Cardiac muscle cell (in vitro differentiated cells and primary cell): ENCODE measurements at regions not wholly inside any gene's neighbourhood (a gene's known extent, or its start where the extent isn't known, plus 50 kb on each side); places are given as distances from the start of the nearest gene placed in this dataset.

Experiments used
- DNase-seq, 2 donors: peaks; one replicate each; pipeline versions ENCODE4 v3.0.0 to v3.0.0-alpha.2; 2010 to 2017; ENCODE audit warnings: low read depth in 1 of 2, low spot score in 1 of 2
- H3K27ac ChIP-seq: fragments of 200-600 bp; sonication (generic); 2 replicates; pipeline ENCODE4 v1.5.1; 2016
- H3K27me3 ChIP-seq: fragments of 200-600 bp; sonication (generic); 2 replicates; pipeline ENCODE4 v1.6.0; 2016; ENCODE audit warnings: control low read depth
- H3K36me3 ChIP-seq: fragments of 200-600 bp; sonication (generic); 2 replicates; pipeline ENCODE4 v1.5.1; 2016; ENCODE audit warnings: control low read depth
- H3K4me1 ChIP-seq: fragments of 200-600 bp; sonication (generic); 2 replicates; pipeline ENCODE4 v1.8.1; 2017; ENCODE audit warnings: low read depth, mild to moderate bottlenecking, mixed run types
- H3K4me3 ChIP-seq: fragments of 200-600 bp; sonication (generic); 2 replicates; pipeline ENCODE4 v1.5.1; 2016; ENCODE audit warnings: mild to moderate bottlenecking
- H3K9me3 ChIP-seq: fragments of 200-600 bp; sonication (generic); 2 replicates; pipeline ENCODE4 v1.5.1; 2017; ENCODE audit warnings: low read depth, mild to moderate bottlenecking, control low read depth
- CTCF ChIP-seq: IDR thresholded peaks from 2 replicates; pipeline ENCODE4 v1.5.1; 2012; ENCODE audit warnings: low read depth, mild to moderate bottlenecking, low read length

- H3K27me3 ChIP-seq: peaks cover 17% of the 10 kb centered on the region
- H3K9me3 ChIP-seq: no peaks in the 10 kb centered on the region
- H3K27ac ChIP-seq: no peak overlapping the region
- peaks cover 9% of the 10 kb centered on the region for H3K4me1 ChIP-seq
- no peak for TF ChIP-seq CTCF
- DNase-seq: no peak
- H3K4me3 ChIP-seq: no peak overlapping the region
- no peaks in the 10 kb centered on the region for H3K36me3 ChIP-seq
These were observed 57.9 kb upstream of the UBE2E1 start for GRCh38 chr3:23747841-23748240.

GRCh38 chr3:23748398-23749110 is 57.2 kb upstream of the UBE2E1 start:
- TF ChIP-seq CTCF: no peak
- H3K27me3 ChIP-seq: peaks cover 10% of the 10 kb centered on the region
- peaks cover 9% of the 10 kb centered on the region for H3K4me1 ChIP-seq
- peak in 1 of 2 donors; percentile 70 for DNase-seq
- H3K4me3 ChIP-seq: no peak overlapping the region
- no peaks in the 10 kb centered on the region for H3K9me3 ChIP-seq
- no peak overlapping the region for H3K27ac ChIP-seq
- no peaks in the 10 kb centered on the region for H3K36me3 ChIP-seq

- Histone ChIP-seq H3K27me3 (peaks cover 3% of the 10 kb centered on the region), H3K4me3 (no peak overlapping the region), H3K9me3 (no peaks in the 10 kb centered on the region), H3K4me1 (peaks cover 9% of the 10 kb centered on the region), H3K27ac (no peak overlapping the region), H3K36me3 (no peaks in the 10 kb centered on the region)
- DNase-seq: no peak
- no peak for TF ChIP-seq CTCF
These were observed 56.1 kb upstream of the UBE2E1 start for GRCh38 chr3:23749609-23750008.

GRCh38 chr3:23750573-23751210 is 55.1 kb upstream of the UBE2E1 start:
- TF ChIP-seq CTCF: no peak
- no peak for DNase-seq
- H3K36me3 ChIP-seq: no peaks in the 10 kb centered on the region
- H3K27me3 ChIP-seq: no peaks in the 10 kb centered on the region
- H3K27ac ChIP-seq: no peak overlapping the region
- no peak overlapping the region for H3K4me3 ChIP-seq
- H3K9me3 ChIP-seq: no peaks in the 10 kb centered on the region
- H3K4me1 ChIP-seq: peaks cover 9% of the 10 kb centered on the region

GRCh38 chr3:23751212-23751723 is 54.5 kb upstream of the UBE2E1 start:
- peak; percentile 45 to 79 for DNase-seq
- Histone ChIP-seq H3K27ac (no peak overlapping the region), H3K4me3 (no peak overlapping the region), H3K36me3 (no peaks in the 10 kb centered on the region), H3K4me1 (peaks cover 9% of the 10 kb centered on the region), H3K9me3 (no peaks in the 10 kb centered on the region), H3K27me3 (no peaks in the 10 kb centered on the region)
- no peak for TF ChIP-seq CTCF
